ENCODE measurements at regions not wholly inside any gene's neighbourhood (a gene's known extent, or its start where the extent isn't known, plus 50 kb on each side); places are given as distances from the start of the nearest gene placed in this dataset.
"Not testable (repeated sequence)": the region's sequence is repeated elsewhere in the genome, so short reads cannot be mapped to it uniquely, and the experiment has no call there.

DNA sequence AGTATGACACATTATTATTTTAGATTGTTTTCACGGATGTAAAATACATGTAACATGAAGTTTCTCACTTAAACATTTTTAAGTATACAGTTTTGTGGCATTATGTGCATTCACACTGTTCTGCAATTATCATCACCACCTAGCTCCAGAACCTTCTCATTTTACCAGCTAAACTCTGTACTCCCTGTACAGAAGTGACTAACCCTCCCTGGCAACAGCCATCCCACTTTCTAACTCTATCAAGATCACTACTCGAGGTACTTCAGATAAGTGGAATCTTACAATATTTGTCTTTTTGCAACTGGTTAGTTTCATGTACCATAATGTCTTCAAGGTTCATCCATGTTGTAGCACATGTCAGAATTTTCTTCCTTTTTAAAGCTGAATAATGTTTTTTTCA is 116.3 kb upstream of the IGF1R start:
- no peak for DNase-seq

DNA sequence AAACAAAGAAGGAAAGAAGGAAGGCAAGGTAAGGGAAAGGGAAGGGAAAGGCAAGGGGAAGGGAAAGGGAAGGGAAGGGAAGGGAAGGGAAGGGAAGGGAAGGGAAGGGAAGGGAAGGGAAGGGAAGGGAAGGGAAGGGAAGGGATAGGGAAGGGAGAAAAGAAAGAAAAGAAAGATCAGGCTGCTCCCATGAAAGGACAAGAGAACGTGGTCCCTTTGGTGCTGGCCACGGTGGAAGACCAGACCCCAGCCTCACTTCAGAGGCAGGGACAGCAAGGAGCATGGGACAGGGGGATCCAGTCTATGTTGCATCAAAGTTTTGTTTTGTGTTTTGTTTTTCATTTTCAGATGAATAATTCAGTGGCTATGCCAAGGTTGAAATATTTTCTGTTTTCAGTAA is 111.4 kb upstream of the IGF1R start:
- DNase-seq = no peak

DNA sequence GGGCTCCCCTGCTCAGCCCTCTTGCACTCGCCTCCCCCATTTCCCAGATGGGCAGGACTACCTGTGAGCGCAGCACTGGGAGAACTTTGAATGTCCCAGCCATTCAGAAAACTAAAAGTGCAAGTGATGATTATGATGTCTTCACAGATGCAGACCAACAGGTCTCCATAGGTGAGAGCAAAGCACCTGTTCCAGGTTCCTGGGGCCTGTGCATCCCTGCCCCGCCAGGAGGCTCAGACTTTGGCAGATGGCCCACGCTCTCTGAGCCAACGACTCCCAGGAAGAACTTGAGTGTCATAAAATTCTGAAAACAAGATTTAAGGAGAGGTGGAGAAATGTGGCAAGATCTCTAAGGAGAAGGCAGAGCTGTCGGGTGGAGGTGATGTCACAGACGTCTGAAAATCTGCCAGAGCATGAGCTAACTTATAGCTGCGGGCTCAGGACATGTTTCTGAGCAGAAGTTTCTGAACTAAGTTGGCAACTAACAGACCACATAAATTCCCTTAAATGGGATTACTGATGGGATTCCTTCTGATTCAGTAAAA is 110.8 kb upstream of the IGF1R start:
- DNase-seq = no peak

DNA sequence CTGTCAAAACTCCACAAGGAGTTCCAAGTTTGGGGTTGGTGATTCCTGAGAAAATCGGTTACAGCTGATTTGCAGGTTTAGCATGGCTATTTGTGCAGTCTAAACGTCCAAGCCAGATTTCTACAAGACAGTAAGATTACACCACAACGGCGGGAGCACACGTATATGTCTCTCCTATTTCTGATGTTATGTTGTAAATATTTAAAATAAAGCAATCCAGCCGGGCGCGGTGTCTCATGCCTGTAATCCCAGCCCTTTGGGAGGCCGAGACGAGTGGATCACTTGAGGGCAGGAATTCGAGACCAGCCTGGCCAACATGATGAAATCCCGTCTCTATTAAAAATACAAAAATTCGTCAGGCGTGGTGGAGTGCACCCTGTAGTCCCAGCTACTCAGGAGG is 106.8 kb upstream of the IGF1R start:
- DNase-seq = no peak

DNA sequence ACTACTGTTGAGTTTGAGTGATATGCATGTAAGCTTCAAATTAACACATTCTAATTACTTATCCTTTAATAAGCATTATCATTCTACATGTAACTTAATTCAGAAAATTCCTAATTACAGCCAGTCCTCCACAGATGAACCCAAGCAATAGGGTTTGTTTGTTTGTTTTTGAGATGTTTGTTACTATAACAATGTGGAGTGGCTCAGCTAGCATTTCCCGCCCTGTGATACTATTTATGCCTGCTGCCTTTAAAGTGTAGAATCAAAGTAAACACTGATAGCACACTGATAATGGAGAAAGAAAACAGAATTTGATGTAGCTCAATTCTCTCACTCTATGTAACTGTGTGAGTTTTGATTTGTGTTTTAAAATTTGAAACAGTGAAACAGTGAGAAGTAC is 105.1 kb upstream of the IGF1R start:
- DNase-seq = no peak

DNA sequence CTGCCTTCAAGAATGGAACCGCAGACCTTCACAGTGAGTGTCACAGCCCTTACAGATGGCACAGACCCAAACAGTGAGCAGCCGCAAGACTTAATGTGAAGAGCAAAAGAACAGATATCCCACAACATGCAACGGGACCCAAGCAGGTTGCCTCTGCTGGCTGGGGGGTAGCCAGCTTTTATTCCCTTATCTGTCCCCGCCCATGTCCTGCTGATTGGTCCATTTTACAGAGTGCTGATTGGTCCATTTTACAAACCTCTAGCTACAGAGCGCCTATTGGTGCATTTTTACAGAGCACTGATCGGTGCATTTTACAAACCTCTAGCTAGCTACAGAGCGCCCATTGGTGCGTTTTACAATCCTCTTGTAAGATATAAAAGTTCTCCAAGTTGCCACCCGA is 102.0 kb upstream of the IGF1R start:
- DNase-seq = no peak

DNA sequence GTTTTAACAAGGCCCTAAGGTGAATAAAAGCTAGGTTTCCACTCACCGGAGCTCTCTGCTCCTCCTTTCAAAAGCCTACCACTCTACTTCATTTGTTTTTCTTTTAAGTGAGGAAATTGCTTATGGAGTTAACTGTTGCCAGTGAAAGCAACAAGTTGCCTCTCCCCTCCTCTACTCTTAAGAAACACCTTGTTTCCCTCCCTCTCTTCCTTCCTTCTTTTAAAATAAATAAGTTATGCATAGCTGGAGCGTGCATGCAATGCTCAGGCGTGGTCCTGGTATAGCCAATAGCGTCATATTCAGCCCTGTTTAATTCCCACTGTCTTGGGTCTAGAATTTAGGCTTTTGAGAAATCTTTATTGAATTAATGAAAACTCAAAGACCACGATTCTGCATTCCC is 101.1 kb upstream of the IGF1R start:
- no peak for DNase-seq

DNA sequence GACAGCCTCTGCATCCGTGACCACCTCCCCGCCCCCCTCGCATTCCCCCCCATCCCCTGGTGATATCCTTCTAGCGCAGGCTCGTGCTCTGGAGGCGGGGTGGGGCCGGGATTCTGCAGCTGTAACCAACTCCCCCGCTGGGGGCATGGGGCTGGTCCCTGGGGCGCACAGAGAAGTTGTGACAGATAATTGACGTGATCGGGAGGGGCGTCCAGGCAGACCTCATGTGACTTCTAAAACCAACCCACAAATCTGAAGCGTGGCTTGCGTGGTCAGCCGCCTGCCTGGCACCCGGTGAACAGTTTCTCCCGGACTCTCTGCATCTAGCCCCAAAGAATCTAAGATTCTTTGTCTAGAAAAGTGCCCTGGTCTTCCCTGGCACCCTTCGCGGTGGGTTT is 100.6 kb upstream of the IGF1R start:
- no peak for DNase-seq

DNA sequence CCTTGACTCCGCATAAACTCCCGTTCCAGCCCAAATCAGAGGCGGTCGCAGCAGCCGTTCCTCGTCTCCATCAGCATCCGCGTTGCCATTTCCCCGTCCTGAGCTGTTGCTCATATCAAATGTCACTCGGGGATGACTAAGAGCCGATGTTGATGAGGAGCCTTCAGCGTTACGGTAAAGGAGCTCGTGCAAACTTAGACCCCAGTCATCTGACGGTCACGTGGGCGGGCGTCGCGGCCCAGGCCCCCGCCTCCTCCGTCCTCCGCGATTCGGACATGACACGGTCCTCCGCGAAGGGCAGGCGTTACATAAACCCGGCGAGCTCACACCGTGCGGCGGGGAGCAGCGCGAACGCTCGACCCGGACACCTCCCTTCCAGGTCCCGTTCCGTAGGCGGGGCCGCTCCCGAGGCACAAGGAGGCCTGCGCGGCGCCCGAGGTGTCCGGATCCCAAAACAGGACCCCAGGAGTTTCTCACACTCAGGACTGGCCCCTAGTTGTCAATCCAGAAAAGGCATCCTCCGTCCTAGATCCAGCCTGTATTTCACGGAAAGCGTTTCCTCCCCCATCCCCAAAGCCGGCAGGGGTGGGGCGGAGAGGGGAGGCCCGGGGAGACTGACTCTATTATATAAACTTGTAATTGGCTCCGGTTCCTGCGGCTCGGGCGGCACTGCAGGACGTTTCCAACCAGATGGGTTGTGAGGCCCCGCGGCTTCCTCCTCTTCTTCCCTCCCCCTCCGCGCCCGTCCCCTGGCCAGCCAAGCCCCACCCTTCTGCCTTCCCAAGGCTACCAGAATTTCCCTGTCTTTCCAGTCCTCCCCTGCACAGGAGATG is 100.0 kb upstream of the IGF1R start:
- DNase-seq = no peak

DNA sequence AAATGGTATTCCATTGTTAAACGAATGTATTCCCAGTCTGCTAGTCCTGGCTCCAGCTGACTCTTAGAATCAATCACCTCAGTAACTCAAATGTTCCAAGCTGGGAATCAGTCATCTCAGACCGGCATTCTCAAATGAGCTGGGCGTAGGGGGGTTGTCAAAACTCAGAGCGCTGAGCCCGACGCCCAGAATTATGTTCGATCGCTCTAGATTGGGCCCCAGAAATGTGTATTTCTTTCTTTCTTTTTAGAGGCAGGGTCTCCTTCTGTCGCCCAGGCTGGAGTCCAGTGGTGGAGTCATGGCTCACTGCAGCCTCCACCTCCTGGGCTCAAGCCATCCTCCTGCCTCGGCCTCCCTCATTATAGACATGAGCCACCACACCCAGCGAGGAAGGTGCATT is 99.3 kb upstream of the IGF1R start:
- no peak for DNase-seq

DNA sequence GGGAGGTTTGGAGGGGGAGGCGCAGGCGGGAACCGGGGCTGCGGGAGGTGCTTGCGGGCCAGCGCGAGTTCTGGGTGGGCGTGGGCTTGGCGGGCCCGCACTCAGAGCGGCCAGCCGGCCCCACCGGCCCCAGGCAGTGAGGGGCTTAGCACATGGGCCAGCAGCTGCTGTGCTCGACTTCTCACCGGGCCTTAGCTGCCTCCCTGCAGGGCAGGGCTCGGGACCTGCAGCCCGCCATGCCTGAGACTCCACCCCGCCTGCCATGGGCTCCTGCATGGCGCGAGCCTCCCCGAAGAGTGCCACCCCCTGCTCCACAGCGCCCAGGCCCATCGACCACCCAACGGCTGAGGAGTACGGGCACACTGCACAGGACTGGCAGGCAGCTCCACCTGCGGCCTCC is 98.6 kb upstream of the IGF1R start:
- DNase-seq = no peak

DNA sequence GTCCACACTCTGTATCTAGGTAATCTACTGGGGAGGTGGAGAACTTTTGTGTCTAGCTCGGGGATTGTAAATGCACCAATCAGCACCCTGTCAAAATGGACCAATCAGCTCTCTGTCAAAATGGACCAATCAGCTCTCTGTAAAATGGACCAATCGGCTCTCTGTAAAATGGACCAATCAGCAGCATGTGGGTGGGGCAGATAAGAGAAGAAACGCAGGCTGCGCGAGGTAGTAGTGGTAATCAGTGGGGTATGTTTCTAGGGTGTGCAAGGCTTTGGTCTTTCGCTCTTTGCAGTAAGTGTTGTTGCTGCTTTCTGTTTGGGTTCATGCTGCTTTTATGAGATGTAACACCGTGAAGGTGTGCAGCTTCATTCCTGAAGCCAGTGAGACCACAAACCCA is 98.0 kb upstream of the IGF1R start:
- DNase-seq = not testable (repeated sequence)

DNA sequence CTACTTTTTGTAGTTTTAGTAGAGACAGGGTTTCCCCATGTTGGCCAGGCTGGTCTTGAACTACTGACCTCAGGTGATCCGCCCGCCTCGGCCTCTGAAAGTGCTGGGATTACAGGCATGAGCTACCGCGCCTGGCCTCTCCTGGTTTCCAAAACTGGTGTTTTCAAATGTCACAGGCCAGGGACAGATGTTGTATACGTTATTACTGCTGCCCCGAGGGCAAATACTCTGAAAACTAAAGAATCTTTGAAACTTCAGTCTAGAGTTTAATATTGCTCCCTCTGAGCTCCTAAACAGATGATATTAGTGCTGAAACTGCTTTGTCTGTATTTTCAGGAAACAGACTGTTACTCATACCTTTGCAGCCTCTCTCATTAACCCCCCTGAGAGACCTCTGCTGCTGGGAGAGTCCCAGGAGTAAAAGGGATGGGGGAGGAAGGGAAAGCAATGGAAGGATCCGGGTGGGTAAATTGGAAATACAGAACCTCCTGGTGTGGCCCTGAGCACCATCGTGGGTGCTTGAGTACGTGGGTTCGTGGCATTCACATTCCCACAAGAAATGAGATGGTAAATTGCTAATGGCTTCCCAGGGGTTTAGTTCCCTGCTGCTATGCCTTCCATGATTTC is 96.3 kb upstream of the IGF1R start:
- DNase-seq = no peak

DNA sequence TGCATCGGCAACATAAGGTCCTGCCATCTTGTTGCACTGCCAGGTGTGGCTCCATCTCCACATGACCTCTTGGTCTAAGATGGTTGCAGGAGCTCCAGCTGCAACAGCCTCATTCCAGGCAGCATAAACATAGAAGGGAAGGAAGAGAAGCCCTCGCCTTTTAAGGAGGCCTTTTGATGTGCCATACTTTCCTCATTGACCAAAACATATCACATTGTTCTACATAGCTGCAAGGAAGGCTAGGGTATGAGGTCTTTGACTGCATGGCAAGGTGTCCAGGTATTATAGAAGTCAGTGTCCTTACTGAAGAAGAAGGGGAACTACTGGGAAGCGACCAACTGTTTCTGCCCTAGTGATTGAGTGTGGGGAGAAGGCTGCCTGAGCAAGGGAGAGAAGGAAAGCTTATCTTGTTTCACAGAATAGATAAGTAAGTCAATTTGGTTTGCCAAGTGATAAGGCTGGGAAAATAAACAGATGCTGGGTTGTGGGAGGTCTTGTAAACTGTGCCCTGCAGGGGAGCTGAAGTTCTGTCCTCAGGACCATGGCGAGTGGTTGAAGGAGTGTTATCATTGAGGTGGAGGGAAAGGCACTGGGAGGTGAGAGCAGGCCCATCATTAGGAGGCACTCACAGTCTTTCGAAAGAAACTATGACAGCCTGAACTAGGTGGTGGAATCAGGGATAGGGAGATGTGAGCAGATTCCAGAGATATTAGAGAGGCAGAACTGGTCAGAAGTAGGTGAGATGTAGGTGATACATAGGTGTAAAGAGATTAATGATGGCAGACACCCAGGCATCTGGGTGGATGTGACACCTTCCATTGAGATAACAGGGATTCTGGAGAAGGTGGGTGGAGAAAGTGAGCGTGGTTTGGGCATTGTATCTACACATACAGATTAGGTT is 93.8 kb upstream of the IGF1R start:
- no peak for DNase-seq

DNA sequence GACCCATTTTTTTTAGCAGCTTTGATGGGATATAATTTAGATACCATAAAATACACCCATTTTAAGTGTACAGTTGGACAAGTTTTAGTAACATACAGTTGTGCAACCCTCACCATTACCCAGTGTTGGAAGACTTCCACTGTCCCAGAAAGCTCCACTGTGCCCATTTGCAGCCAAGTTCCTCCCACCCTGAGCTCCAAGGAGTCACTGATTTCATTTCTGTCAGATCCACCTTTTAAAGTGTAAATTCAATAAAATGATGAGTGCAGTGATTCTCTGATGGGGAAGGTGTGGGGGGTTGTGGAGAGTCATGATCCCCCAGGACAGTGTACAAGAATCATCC is 93.2 kb upstream of the IGF1R start:
- no peak for DNase-seq

DNA sequence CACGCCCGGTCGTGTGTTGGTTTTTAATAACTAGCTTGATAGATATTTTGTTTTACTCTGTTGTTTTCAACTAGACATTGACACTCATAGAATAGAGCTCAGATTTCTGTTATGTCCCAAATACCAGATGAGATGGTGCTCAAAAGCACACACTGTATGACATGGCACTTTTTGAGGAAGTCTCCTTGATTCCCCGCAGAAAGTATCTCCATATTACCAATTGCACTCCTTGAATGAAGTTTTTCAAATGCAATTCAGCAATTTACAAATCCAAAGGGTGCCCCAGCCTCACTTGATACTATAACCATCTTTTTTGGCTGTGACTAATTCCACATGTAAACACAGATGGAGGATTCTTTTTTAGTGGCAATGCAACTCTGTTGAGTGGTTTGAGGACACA is 92.0 kb upstream of the IGF1R start:
- DNase-seq = no peak

DNA sequence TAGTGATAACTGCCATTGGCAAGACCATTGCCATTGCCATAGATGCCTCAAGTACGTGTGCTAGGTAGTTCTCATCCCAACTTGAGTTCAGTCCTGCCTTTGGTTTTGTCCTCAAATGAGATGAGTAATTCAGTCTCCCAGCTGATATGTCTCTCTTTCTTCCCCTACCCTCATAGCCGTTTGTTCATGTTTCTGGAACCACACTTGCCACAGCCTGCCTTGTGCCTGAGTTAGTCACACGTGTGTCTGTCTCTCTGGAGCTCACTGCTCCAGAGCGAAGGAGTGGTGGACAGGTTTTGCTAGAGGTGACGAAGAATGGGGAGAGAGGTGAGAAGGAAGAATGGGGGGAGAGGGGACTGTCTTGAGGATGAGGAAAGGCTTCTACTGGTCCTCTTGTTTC is 88.0 kb upstream of the IGF1R start:
- DNase-seq = no peak

DNA sequence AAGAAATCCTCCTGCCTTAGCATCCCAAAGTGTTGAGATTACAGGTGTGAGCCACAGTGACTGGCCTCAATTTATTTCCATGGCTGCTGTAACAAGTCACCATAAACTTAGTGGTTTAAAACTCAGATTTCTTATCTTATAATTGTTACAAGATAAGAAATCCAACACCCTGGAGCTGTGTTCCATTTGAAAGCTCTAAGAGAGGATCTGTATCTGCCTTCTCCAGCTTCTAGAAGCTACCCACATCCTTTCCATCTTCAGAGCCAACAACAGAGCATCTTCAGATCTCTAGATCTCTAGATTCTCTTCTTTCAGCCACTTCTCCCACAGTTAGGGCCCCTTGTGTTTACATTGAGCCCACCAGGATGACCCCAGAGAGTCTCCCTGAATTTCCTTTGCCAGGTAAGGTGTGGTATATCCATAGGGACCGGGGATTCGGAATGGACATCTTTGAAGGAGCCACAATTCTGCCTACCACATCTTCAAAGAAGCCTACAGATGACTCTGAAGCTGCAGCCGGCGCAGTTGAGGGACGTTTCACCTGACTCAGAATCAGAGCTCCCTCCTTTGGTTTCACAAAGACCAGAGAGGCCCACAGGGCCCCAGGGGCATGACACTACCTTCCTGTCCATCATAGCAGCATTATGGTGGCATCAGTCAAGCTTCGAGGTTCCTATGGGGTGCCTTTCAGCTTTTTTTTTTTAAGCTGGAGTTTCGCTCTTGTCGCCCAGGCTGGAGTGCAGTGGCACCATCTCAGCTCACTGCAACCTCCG is 87.0 kb upstream of the IGF1R start:
- DNase-seq = no peak

DNA sequence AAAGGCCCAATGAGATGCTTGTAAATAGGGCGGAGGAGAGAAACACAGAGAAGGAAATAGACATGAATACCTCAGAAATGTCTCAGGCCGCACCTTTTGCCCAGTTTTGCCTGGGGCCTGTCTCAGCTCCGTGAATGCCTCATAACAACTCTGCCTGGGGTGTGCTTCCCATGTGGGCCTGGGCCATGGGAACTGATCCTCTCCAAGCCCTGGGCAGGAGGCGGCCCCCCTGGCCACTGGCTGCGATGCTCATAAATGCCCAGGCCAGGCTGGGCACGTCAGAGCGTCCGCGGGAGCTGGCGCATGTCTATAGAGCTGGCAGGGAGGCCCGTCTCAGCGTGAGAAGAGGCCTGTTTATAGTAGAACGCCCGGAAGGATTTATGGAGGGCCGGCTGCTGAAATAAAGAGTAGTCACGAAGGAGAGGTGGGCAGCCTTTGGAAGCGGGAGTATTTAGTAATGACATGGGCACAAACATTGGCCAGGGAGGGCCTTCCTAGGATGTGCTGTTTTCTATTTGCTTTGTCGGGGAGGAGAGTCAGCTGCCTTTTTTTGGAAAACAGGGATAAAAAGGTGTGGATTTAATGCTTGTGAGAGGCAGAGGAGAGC is 85.9 kb upstream of the IGF1R start:
- no peak for DNase-seq

DNA sequence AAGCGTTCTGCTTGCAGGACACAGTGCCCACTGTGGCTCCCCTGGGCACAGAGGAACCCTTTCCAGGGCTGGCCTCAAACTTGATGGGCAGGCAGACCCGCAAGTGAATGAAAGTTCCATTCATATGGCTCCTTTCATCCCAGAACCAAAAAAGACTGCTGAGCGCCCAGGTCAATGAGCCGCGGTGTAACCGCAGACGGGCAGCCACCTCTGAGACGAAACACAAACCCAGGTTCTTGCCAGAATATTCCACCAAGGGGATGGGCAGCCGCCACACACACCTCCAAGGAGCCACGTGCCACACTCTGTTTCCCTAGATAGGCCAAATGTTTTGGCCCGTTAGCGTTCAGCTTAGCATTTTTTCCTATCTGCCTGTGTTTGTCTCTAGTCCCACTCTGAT is 82.8 kb upstream of the IGF1R start:
- no peak for DNase-seq

DNA sequence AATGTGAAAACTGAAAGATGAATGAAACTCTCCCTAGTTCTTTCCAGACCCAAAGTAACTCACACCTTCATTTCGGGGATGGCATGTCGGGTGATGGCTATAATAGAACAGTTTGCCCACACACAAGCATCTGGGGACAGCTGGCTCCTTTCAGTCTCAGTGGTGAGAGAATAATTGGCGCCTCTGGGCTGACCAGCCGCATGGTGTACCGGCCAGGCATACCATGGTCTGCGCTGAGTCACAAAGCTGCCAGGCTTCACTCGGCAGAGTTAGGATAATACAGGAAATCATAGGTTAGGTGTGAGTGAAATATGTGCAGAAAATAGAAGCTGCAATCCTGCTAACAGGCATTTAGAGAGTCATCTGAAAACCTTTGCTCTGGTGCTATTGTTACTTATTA is 80.4 kb upstream of the IGF1R start:
- no peak for DNase-seq

DNA sequence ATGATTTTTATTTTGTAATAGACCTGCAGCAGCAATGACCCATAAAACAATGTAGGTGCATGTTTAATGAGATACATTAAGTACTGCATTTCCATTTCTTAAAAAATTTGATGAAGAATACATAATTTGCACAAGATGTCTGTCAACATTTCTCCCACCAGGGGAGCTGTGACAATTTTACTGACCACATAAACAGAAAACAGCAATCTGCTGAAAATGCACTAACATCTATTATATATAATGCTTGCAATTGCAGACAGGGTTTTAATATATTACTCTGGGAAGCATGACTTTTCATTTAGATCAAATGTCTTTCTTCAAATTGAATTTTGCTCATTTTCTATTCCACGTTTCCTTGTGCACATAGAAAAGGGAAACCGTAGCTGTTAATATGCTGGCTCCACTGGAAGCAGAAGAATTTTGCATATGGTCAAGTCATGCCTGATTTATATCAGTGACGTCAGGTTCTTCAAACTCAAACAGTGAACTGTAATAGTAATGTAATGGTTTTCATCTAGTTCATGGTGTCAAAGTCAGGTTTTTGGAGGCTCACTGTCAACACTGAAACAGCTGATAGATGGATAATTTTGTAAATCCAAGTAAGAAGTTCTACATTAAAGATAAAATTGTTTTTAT is 79.8 kb upstream of the IGF1R start:
- DNase-seq = no peak
